GM19240 (cell line): ENCODE measurements at regions not wholly inside any gene's neighbourhood (a gene's known extent, or its start where the extent isn't known, plus 50 kb on each side); places are given as distances from the start of the nearest gene placed in this dataset.

Experiments used
- DNase-seq: peaks from one replicate; pipeline ENCODE4 v3.0.0; 2011; ENCODE audit warnings: low spot score; ENCODE audit not compliant: insufficient read length

- DNase-seq, result no peak
These were observed 208.1 kb upstream of the CADM1 start for GRCh38 chr11:115712296-115712695.

GRCh38 chr11:115710980-115711379 lies 206.8 kb upstream of the CADM1 start:
- DNase-seq, result no peak

GRCh38 chr11:115710426-115710825 lies 206.2 kb upstream of the CADM1 start:
- DNase-seq, result no peak

- no peak for DNase-seq
These were observed 205.1 kb upstream of the CADM1 start for GRCh38 chr11:115709297-115709696.

- no peak for DNase-seq
These were observed 203.1 kb upstream of the CADM1 start for GRCh38 chr11:115707180-115707905.

- no peak for DNase-seq
These were observed 202.5 kb upstream of the CADM1 start for GRCh38 chr11:115706626-115707135.

GRCh38 chr11:115705200-115705599 lies 201.0 kb upstream of the CADM1 start:
- DNase-seq, result no peak

GRCh38 chr11:115700981-115701875 lies 197.0 kb upstream of the CADM1 start:
- no peak for DNase-seq

GRCh38 chr11:115700496-115700895 lies 196.3 kb upstream of the CADM1 start:
- no peak for DNase-seq

GRCh38 chr11:115699733-115700132 lies 195.5 kb upstream of the CADM1 start:
- no peak for DNase-seq

GRCh38 chr11:115699326-115699725 lies 195.1 kb upstream of the CADM1 start:
- DNase-seq, result no peak

- no peak for DNase-seq
These were observed 194.0 kb upstream of the CADM1 start for GRCh38 chr11:115698243-115698642.

GRCh38 chr11:115696563-115696962 lies 192.3 kb upstream of the CADM1 start:
- DNase-seq, result no peak

- no peak for DNase-seq
These were observed 191.6 kb upstream of the CADM1 start for GRCh38 chr11:115695677-115696364.

GRCh38 chr11:115693002-115693401 lies 188.8 kb upstream of the CADM1 start:
- DNase-seq, result no peak

GRCh38 chr11:115691030-115691429 lies 186.8 kb upstream of the CADM1 start:
- no peak for DNase-seq

GRCh38 chr11:115687934-115688333 lies 183.7 kb upstream of the CADM1 start:
- DNase-seq, result no peak

GRCh38 chr11:115684699-115685098 lies 180.5 kb upstream of the CADM1 start:
- DNase-seq, result no peak

GRCh38 chr11:115684135-115684534 lies 179.9 kb upstream of the CADM1 start:
- no peak for DNase-seq

GRCh38 chr11:115682888-115683287 lies 178.7 kb upstream of the CADM1 start:
- DNase-seq, result no peak

- DNase-seq, result no peak
These were observed 177.9 kb upstream of the CADM1 start for GRCh38 chr11:115682101-115682500.

GRCh38 chr11:115679945-115680344 lies 175.7 kb upstream of the CADM1 start:
- no peak for DNase-seq
